ENCODE measurements at regions not wholly inside any gene's neighbourhood (a gene's known extent, or its start where the extent isn't known, plus 50 kb on each side); places are given as distances from the start of the nearest gene placed in this dataset.

GRCh38 chr15:39495871-39496840 is 84.7 kb upstream of the THBS1 start:
- no peak for DNase-seq (ENCODE audit: low read depth, low spot score)
- H3K9me3 ChIP-seq (ENCODE audit: insufficient read depth, low read length): no peaks in the 10 kb centered on the region
- no peak overlapping the region for H3K9ac ChIP-seq (ENCODE audit: insufficient read length, low read depth)
- H3K4me1 ChIP-seq (ENCODE audit: insufficient read depth, insufficient read length): no peaks in the 10 kb centered on the region
- no peaks in the 10 kb centered on the region for H3K36me3 ChIP-seq (ENCODE audit: insufficient read depth, insufficient read length, low read length)
- no peaks in the 10 kb centered on the region for H3K27me3 ChIP-seq (ENCODE audit: insufficient read depth, insufficient read length)
- TF ChIP-seq SUZ12 (IDR thresholded peaks at IDR 0.05; ENCODE audit: extremely low read depth, insufficient read depth, insufficient read length) (no peak), ZNF274 (IDR thresholded peaks at IDR 0.05; ENCODE audit: low read depth, low read length) (no peak), YY1 (IDR thresholded peaks at IDR 0.05; ENCODE audit: insufficient read depth, insufficient read length) (no peak)
- H3K4me3 ChIP-seq (ENCODE audit: insufficient read length, low read depth): no peak overlapping the region

GRCh38 chr15:39497016-39497758 is 83.7 kb upstream of the THBS1 start:
- Histone ChIP-seq H3K4me3 (ENCODE audit: insufficient read length, low read depth) (no peak overlapping the region), H3K27me3 (ENCODE audit: insufficient read depth, insufficient read length) (no peaks in the 10 kb centered on the region), H3K4me1 (ENCODE audit: insufficient read depth, insufficient read length) (no peaks in the 10 kb centered on the region), H3K36me3 (ENCODE audit: insufficient read depth, insufficient read length, low read length) (no peaks in the 10 kb centered on the region), H3K9ac (ENCODE audit: insufficient read length, low read depth) (no peak overlapping the region), H3K9me3 (ENCODE audit: insufficient read depth, low read length) (no peaks in the 10 kb centered on the region)
- no peak for TF ChIP-seq SUZ12 (IDR thresholded peaks at IDR 0.05; ENCODE audit: extremely low read depth, insufficient read depth, insufficient read length)
- TF ChIP-seq YY1 (IDR thresholded peaks at IDR 0.05; ENCODE audit: insufficient read depth, insufficient read length): no peak
- no peak for TF ChIP-seq ZNF274 (IDR thresholded peaks at IDR 0.05; ENCODE audit: low read depth, low read length)
- no peak for DNase-seq (ENCODE audit: low read depth, low spot score)

- TF ChIP-seq ZNF274 (IDR thresholded peaks at IDR 0.05; ENCODE audit: low read depth, low read length): no peak
- TF ChIP-seq YY1 (IDR thresholded peaks at IDR 0.05; ENCODE audit: insufficient read depth, insufficient read length): no peak
- no peak for TF ChIP-seq SUZ12 (IDR thresholded peaks at IDR 0.05; ENCODE audit: extremely low read depth, insufficient read depth, insufficient read length)
- Histone ChIP-seq H3K4me1 (ENCODE audit: insufficient read depth, insufficient read length) (no peaks in the 10 kb centered on the region), H3K27me3 (ENCODE audit: insufficient read depth, insufficient read length) (no peaks in the 10 kb centered on the region), H3K36me3 (ENCODE audit: insufficient read depth, insufficient read length, low read length) (no peaks in the 10 kb centered on the region), H3K9ac (ENCODE audit: insufficient read length, low read depth) (no peak overlapping the region), H3K9me3 (ENCODE audit: insufficient read depth, low read length) (no peaks in the 10 kb centered on the region), H3K4me3 (ENCODE audit: insufficient read length, low read depth) (no peak overlapping the region)
- no peak for DNase-seq (ENCODE audit: low read depth, low spot score)
Measured at GRCh38 chr15:39497759-39498565, 82.9 kb upstream of the THBS1 start.

GRCh38 chr15:39498629-39499028 is 82.2 kb upstream of the THBS1 start:
- TF ChIP-seq ZNF274 (IDR thresholded peaks at IDR 0.05; ENCODE audit: low read depth, low read length): no peak
- no peak for TF ChIP-seq YY1 (IDR thresholded peaks at IDR 0.05; ENCODE audit: insufficient read depth, insufficient read length)
- no peak for TF ChIP-seq SUZ12 (IDR thresholded peaks at IDR 0.05; ENCODE audit: extremely low read depth, insufficient read depth, insufficient read length)

GRCh38 chr15:39499042-39499441 is 81.8 kb upstream of the THBS1 start:
- Histone ChIP-seq H3K36me3 (ENCODE audit: insufficient read depth, insufficient read length, low read length) (no peaks in the 10 kb centered on the region), H3K4me3 (ENCODE audit: insufficient read length, low read depth) (no peak overlapping the region), H3K9me3 (ENCODE audit: insufficient read depth, low read length) (no peaks in the 10 kb centered on the region), H3K27me3 (ENCODE audit: insufficient read depth, insufficient read length) (no peaks in the 10 kb centered on the region), H3K9ac (ENCODE audit: insufficient read length, low read depth) (no peak overlapping the region), H3K4me1 (ENCODE audit: insufficient read depth, insufficient read length) (no peaks in the 10 kb centered on the region)
- TF ChIP-seq YY1 (IDR thresholded peaks at IDR 0.05; ENCODE audit: insufficient read depth, insufficient read length) (no peak), SUZ12 (IDR thresholded peaks at IDR 0.05; ENCODE audit: extremely low read depth, insufficient read depth, insufficient read length) (no peak), ZNF274 (IDR thresholded peaks at IDR 0.05; ENCODE audit: low read depth, low read length) (no peak)
- DNase-seq (ENCODE audit: low read depth, low spot score): no peak

More at GRCh38 chr15:39498629-39499028, 82.2 kb upstream of the THBS1 start:
- Histone ChIP-seq H3K9me3 (ENCODE audit: insufficient read depth, low read length) (no peaks in the 10 kb centered on the region), H3K36me3 (ENCODE audit: insufficient read depth, insufficient read length, low read length) (no peaks in the 10 kb centered on the region), H3K4me3 (ENCODE audit: insufficient read length, low read depth) (no peak overlapping the region), H3K27me3 (ENCODE audit: insufficient read depth, insufficient read length) (no peaks in the 10 kb centered on the region), H3K4me1 (ENCODE audit: insufficient read depth, insufficient read length) (no peaks in the 10 kb centered on the region), H3K9ac (ENCODE audit: insufficient read length, low read depth) (no peak overlapping the region)
- no peak for DNase-seq (ENCODE audit: low read depth, low spot score)

- H3K9me3 ChIP-seq (ENCODE audit: insufficient read depth, low read length): no peaks in the 10 kb centered on the region
- no peak for DNase-seq (ENCODE audit: low read depth, low spot score)
Measured at GRCh38 chr15:39499681-39500080, 81.2 kb upstream of the THBS1 start.

More at GRCh38 chr15:39499681-39500080, 81.2 kb upstream of the THBS1 start:
- TF ChIP-seq YY1 (IDR thresholded peaks at IDR 0.05; ENCODE audit: insufficient read depth, insufficient read length): no peak
- TF ChIP-seq SUZ12 (IDR thresholded peaks at IDR 0.05; ENCODE audit: extremely low read depth, insufficient read depth, insufficient read length): no peak
- no peak for TF ChIP-seq ZNF274 (IDR thresholded peaks at IDR 0.05; ENCODE audit: low read depth, low read length)
- no peaks in the 10 kb centered on the region for H3K27me3 ChIP-seq (ENCODE audit: insufficient read depth, insufficient read length)
- H3K9ac ChIP-seq (ENCODE audit: insufficient read length, low read depth): no peak overlapping the region
- no peaks in the 10 kb centered on the region for H3K4me1 ChIP-seq (ENCODE audit: insufficient read depth, insufficient read length)
- no peak overlapping the region for H3K4me3 ChIP-seq (ENCODE audit: insufficient read length, low read depth)
- no peaks in the 10 kb centered on the region for H3K36me3 ChIP-seq (ENCODE audit: insufficient read depth, insufficient read length, low read length)
